Heart left ventricle (tissue), 13 donors: ENCODE measurements at regions not wholly inside any gene's neighbourhood (a gene's known extent, or its start where the extent isn't known, plus 50 kb on each side); places are given as distances from the start of the nearest gene placed in this dataset.

Experiments
- POLR2A ChIP-seq, 2 donors: fragments of 450-650 bp; IDR thresholded peaks; one replicate each; pipeline ENCODE4 v1.6.1; 2017; ENCODE audit warnings: antibody characterized with exemption in 2 of 2, mild to moderate bottlenecking in 2 of 2, moderate library complexity in 2 of 2
- TF ChIP-seq, protein P1 (sequence below), 12 donors: fragments of 200-600 bp; sonication (generic) in 4 of 12; IDR thresholded peaks; one replicate each; pipeline versions ENCODE4 v1.5.0 to v1.8.0; 2018 to 2022; ENCODE audit warnings: antibody characterized with exemption in 12 of 12, mild to moderate bottlenecking in 5 of 12
- donor health status: ischemic (EF 13 %, LVEDD 7.1; RV severe dilation, severe dysfunction).
- donor health status: DM: no; HTN: yes; CAD: no.
- donor health status: DM: no; HTN: no; CAD: no.
- donor health status: ischemic (EF 25% LVEDD 6.9; RV normal size, moderate dysfunction).
- donor health status: ischemic (EF 25% LVEDD 5.7; RV mildly dilated, moderate dysfunction).
- donor health status: ischemic (EF 35%, LVEDD 5.7; RV mildly dilated, moderate dysfunction).
- donor health status: nonischemic (EF 11% LVEDD 7.7; RV severe dilation, severe dysfunction).
- donor health status: DM: yes; HTN: yes; CAD: no.
- donor health status: PGD.
- donor health status: ischemic (EF 29% LVEDD 5.4; RV normal size, mild dysfunction).
- donor health status: nonischemic (EF 23%, LVEDD 6.1; RV moderate dilation, normal function).

DNA sequence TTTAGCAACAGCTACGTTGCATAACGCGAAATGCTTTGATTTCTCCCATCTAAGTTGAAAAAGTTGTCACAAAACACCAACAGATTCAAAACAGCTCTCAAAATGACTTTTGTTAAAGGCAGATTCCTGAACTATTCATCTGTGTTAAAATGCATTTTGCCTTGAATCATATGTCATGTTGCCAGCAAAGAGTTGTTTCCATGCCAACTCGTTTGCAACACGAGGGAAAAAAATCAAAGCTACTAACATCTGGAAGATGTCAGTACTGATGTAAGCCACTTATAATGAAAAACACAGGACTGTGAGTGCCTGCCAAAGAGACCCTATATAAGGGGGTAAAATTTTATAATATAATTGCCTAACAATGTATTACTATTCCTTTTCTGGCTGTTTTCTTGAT is 182.7 kb upstream of the PTBP2 start:
- TF ChIP-seq, protein P1, sequence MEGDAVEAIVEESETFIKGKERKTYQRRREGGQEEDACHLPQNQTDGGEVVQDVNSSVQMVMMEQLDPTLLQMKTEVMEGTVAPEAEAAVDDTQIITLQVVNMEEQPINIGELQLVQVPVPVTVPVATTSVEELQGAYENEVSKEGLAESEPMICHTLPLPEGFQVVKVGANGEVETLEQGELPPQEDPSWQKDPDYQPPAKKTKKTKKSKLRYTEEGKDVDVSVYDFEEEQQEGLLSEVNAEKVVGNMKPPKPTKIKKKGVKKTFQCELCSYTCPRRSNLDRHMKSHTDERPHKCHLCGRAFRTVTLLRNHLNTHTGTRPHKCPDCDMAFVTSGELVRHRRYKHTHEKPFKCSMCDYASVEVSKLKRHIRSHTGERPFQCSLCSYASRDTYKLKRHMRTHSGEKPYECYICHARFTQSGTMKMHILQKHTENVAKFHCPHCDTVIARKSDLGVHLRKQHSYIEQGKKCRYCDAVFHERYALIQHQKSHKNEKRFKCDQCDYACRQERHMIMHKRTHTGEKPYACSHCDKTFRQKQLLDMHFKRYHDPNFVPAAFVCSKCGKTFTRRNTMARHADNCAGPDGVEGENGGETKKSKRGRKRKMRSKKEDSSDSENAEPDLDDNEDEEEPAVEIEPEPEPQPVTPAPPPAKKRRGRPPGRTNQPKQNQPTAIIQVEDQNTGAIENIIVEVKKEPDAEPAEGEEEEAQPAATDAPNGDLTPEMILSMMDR (IDR thresholded peaks at IDR 0.05) = no peak
- TF ChIP-seq POLR2A (IDR thresholded peaks at IDR 0.05) = no peak
